ENCODE measurements at regions not wholly inside any gene's neighbourhood (a gene's known extent, or its start where the extent isn't known, plus 50 kb on each side); places are given as distances from the start of the nearest gene placed in this dataset.

DNA sequence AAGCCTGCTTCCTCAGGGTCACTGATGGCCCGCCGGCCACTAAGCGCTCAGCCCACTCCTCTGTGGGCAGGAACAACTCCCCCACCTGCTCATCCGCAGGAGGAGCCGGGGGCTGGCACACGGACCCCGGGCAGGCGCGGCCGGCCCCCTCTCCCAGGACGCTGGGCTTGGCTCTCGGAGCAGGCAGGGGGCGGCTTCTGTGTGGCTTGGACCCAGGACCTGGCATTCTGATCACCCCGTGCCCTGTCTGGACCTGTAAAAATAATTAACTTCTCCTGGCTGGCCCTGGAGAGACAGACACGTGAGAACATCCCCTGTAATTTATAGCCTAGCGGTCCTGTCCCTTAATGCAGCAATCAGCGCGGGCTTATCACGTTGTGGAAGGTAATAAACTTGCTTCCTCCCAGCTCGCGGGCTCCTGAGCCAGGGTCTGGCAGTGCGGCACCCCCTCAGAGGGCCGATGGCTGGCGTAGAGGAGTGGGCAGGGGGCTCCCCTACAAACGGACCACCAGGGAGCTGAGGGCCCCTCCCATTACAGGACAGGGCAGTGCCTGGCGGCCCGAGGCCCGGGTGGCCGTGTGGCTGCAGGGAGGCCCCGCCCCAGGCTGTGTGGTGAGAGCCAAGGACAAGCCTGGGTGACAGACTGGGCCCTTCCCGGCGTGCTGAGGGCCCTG is 84.5 kb upstream of the NKX1-1 start:
- peaks cover 26% of the 10 kb centered on the region for H3K27me3 ChIP-seq (ENCODE audit: control insufficient read depth, insufficient read depth, low read length)
- H3K27ac ChIP-seq (ENCODE audit: low read depth, low read length) = no peak overlapping the region
- ChIA-PET CTCF (no interaction called here), POLR2A (no interaction called here)
- DNase-seq (ENCODE audit: low read depth, low spot score) = no peak
- H3K9me3 ChIP-seq (ENCODE audit: control insufficient read depth, insufficient read depth, low read length) = peaks cover 6% of the 10 kb centered on the region
- TF ChIP-seq, protein P1, sequence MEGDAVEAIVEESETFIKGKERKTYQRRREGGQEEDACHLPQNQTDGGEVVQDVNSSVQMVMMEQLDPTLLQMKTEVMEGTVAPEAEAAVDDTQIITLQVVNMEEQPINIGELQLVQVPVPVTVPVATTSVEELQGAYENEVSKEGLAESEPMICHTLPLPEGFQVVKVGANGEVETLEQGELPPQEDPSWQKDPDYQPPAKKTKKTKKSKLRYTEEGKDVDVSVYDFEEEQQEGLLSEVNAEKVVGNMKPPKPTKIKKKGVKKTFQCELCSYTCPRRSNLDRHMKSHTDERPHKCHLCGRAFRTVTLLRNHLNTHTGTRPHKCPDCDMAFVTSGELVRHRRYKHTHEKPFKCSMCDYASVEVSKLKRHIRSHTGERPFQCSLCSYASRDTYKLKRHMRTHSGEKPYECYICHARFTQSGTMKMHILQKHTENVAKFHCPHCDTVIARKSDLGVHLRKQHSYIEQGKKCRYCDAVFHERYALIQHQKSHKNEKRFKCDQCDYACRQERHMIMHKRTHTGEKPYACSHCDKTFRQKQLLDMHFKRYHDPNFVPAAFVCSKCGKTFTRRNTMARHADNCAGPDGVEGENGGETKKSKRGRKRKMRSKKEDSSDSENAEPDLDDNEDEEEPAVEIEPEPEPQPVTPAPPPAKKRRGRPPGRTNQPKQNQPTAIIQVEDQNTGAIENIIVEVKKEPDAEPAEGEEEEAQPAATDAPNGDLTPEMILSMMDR (IDR thresholded peaks at IDR 0.05; ENCODE audit: low read depth, low read length) = no peak
- H3K4me3 ChIP-seq (ENCODE audit: low read depth, low read length) = no peak overlapping the region

DNA sequence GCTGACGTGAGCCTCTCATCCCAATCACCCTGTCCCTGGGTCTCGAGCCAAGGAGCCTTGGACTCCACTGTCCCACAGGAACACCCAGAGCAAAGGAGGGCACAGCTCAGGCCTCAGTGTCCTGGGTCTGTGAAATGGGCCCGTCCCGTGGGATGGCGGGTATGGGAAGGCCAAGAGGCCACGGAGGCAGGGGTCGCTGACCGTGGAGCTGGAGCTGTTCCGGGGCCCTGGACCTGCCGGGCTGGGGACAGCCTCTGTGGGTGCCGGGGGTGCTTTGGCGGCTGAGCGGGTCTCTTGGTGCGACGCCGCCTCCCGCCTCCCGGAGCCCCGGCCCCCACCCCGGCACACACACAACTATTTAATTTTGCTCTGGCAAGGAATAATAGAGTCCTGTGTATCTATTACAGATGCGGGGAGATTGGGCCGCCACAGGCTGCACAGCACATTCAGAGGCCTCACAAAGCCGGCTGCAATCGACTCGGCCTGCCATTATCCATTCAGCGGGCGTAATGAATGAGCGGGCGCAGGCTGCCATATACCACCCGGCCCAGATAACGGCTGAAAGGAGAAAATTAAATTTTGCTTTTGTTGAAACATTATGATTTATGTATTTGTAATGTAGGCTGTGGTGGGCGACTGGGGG is 83.9 kb upstream of the NKX1-1 start:
- CTCF ChIA-PET = no interaction called here
- TF ChIP-seq, protein P1 (IDR thresholded peaks at IDR 0.05; ENCODE audit: low read depth, low read length) = no peak
- Histone ChIP-seq H3K4me3 (ENCODE audit: low read depth, low read length) (no peak overlapping the region), H3K27ac (ENCODE audit: low read depth, low read length) (no peak overlapping the region), H3K27me3 (ENCODE audit: control insufficient read depth, insufficient read depth, low read length) (peaks cover 21% of the 10 kb centered on the region), H3K9me3 (ENCODE audit: control insufficient read depth, insufficient read depth, low read length) (peaks cover 7% of the 10 kb centered on the region)
- POLR2A ChIA-PET = no interaction called here
- no peak for DNase-seq (ENCODE audit: low read depth, low spot score)

DNA sequence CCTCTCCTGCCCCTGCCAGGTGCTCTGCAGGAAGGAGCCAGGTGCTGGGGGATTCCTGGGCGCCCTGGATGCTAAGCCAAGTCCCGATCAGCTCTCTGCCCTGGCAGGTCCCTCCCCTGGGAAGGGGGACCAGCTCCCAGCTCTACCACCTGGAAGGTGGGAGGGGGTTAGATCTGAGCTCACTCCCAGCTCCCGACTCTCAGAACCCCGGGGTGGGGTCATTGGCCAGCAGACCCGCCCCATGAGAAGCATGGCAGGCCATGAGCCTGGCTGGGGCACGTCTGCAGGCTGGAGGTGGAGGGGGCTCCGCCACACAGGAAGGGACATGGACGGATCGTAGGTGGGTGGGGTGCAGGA is 83.4 kb upstream of the NKX1-1 start:
- H3K4me3 ChIP-seq (ENCODE audit: low read depth, low read length) = no peak overlapping the region
- TF ChIP-seq, protein P1 (IDR thresholded peaks at IDR 0.05; ENCODE audit: low read depth, low read length) = no peak
- ChIA-PET CTCF (no interaction called here), POLR2A (no interaction called here)
- H3K27ac ChIP-seq (ENCODE audit: low read depth, low read length) = no peak overlapping the region
- H3K27me3 ChIP-seq (ENCODE audit: control insufficient read depth, insufficient read depth, low read length) = peaks cover 16% of the 10 kb centered on the region
- DNase-seq (ENCODE audit: low read depth, low spot score) = no peak
- peaks cover 7% of the 10 kb centered on the region for H3K9me3 ChIP-seq (ENCODE audit: control insufficient read depth, insufficient read depth, low read length)

DNA sequence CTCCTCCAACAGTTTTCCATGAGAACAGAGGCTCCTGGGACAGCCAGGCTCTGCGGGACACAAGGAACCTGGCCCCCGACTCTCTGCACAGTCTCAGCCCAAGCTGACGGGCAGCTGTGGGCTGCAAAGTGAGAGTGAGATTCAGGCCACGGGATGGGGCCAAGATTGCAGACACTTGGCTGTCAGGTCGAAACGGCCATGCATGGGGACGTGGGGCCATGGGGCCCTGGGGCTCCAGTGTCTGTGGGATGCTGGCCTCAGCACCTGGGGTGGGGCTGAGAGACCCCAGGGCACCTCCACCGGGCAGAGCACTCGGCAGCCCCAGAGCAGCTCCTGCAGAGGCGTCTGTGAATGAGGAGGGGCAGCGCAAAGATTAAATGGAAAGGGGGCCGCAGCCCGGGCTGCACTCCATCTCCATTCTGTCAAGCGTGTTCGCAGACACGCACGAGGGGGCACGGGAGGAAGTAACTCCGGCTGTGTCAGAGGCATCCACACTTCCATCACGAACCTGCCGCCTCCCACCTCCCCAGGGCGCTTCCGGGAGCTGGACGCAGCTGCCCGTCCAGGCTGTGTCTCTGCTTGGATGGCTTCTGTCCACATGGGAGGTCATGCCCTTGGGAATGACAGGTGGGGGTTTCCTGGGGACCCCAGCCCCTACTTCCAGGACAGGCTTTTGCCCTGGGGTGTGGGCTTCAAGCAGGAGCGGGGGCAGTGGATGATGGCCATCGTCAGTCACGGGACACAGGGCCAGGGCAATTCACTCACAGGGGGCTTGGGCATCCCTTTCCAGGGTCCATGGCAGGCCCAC is 82.8 kb upstream of the NKX1-1 start:
- Histone ChIP-seq H3K27ac (ENCODE audit: low read depth, low read length) (no peak overlapping the region), H3K4me3 (ENCODE audit: low read depth, low read length) (no peak overlapping the region), H3K9me3 (ENCODE audit: control insufficient read depth, insufficient read depth, low read length) (peaks cover 7% of the 10 kb centered on the region), H3K27me3 (ENCODE audit: control insufficient read depth, insufficient read depth, low read length) (peaks cover 14% of the 10 kb centered on the region)
- CTCF ChIA-PET = no interaction called here
- DNase-seq (ENCODE audit: low read depth, low spot score) = no peak
- POLR2A ChIA-PET = no interaction called here
- TF ChIP-seq, protein P1 (IDR thresholded peaks at IDR 0.05; ENCODE audit: low read depth, low read length) = no peak

DNA sequence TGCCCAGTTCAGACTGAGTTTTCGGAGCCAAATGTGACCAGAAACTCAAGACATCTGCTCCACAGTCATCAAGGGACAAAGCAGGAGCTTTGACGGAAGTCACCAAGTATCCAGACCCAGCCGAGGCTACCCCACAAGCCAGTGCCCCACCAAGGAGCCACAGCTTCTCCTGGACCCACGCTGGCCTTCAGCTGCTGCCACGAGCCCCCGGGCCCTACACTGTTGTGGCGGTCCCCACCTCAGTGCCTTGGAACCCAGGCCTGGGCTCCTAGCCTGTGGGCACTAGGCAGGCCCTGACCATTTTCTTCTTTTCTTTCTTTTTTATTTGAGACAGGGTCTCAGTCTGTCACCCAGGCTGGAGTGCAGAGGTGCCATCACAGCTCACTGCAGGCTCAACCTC is 82.1 kb upstream of the NKX1-1 start:
- no peak for DNase-seq (ENCODE audit: low read depth, low spot score)
- ChIA-PET CTCF (no interaction called here), POLR2A (no interaction called here)

More for the DNA sequence above, 82.1 kb upstream of the NKX1-1 start:
- TF ChIP-seq, protein P1 (IDR thresholded peaks at IDR 0.05; ENCODE audit: low read depth, low read length) = no peak
- Histone ChIP-seq H3K27me3 (ENCODE audit: control insufficient read depth, insufficient read depth, low read length) (peaks cover 14% of the 10 kb centered on the region), H3K9me3 (ENCODE audit: control insufficient read depth, insufficient read depth, low read length) (peaks cover 7% of the 10 kb centered on the region), H3K4me3 (ENCODE audit: low read depth, low read length) (no peak overlapping the region), H3K27ac (ENCODE audit: low read depth, low read length) (no peak overlapping the region)

Data from AG04450 (cell line).